Prostate gland (tissue), 2 donors: ENCODE measurements at regions not wholly inside any gene's neighbourhood (a gene's known extent, or its start where the extent isn't known, plus 50 kb on each side); places are given as distances from the start of the nearest gene placed in this dataset.

Experiments used
- DNase-seq: peaks from one replicate; pipeline ENCODE4 v3.0.0-alpha.2; 2019; ENCODE audit warnings: low spot score
- H3K27ac ChIP-seq, 2 donors: fragments of 200-600 bp; sonication (generic); 2 replicates each; pipeline ENCODE4 v1.5.1; 2017 to 2019
- H3K27me3 ChIP-seq: fragments of 200-600 bp; sonication (generic); replicated peaks from 2 replicates; pipeline ENCODE4 v1.5.1; 2019; ENCODE audit not compliant: insufficient read depth
- H3K36me3 ChIP-seq, 2 donors: fragments of 200-600 bp; sonication (generic); 1 replicate in 1 of 2; 2 replicates in 1 of 2; pipeline versions ENCODE4 v1.5.1 to v1.8.1; 2017 to 2019
- H3K4me1 ChIP-seq: fragments of 200-600 bp; sonication (generic); replicated peaks from 2 replicates; pipeline ENCODE4 v1.5.1; 2019
- H3K4me3 ChIP-seq, 2 donors: fragments of 200-600 bp; sonication (generic); 2 replicates each; pipeline ENCODE4 v1.5.1; 2017 to 2019
- H3K9me3 ChIP-seq: fragments of 200-600 bp; sonication (generic); 2 replicates; pipeline ENCODE4 v1.5.1; 2017
- POLR2A ChIP-seq: fragments of 450-650 bp; IDR thresholded peaks from one replicate; pipeline ENCODE4 v1.6.1; 2016; ENCODE audit warnings: antibody characterized with exemption, mild to moderate bottlenecking
- POLR2AphosphoS5 ChIP-seq: sonication (generic); formaldehyde crosslinking; IDR thresholded peaks from one replicate; pipeline ENCODE4 v1.6.1; 2017; ENCODE audit warnings: antibody characterized with exemption
- WGBS: methylation state at CpG from one replicate; pipeline ENCODE4 v1.1.5; 2018; 5-methylcytosine and 5-hydroxymethylcytosine counted together
- intact Hi-C: fragments of 100-400 bp; cut with DNase I; formaldehyde crosslinking; loops from one replicate; pipeline ENCODE4 v1.14.2; 2022
- TF ChIP-seq, protein P1 (sequence below), 4 experiments: fragments of 200-600 bp in 2 of 4; fragments of 450-650 bp in 2 of 4; sonication (generic) in 2 of 4; IDR thresholded peaks; 1 replicate in 3 of 4; 2 replicates in 1 of 4; pipeline ENCODE4 v1.5.1; 2016 to 2019; ENCODE audit warnings: antibody characterized with exemption in 4 of 4, mild to moderate bottlenecking in 2 of 4, moderate library complexity in 2 of 4

DNA sequence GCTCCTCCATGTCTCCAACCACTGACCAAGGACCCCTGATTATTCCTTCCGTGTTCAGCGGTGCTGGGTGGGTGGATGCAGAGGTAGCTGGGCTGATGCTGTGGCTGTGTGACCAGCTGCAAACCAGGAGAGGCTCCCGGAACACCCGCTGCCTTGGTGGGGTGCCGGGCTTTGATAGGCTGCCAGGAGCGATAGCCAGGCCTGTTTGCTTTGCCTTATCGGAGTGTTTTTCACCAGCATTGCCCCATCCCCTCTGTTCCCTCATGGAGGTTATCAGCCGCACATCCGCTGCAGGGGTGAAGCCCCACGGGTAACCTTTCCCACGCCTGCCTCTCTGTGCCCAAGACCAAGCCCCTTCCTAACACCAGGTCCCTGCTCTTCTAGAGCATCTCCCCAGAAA lies 354.3 kb downstream of the C16orf95 start:
- Histone ChIP-seq H3K36me3 (no peaks in the 10 kb centered on the region), H3K4me1 (no peaks in the 10 kb centered on the region), H3K4me3 (no peak overlapping the region), H3K27ac (no peak overlapping the region), H3K27me3 (peaks cover 9% of the 10 kb centered on the region), H3K9me3 (no peaks in the 10 kb centered on the region)
- WGBS = 88% methylated on average over 11 of the region's 11 CpGs
- TF ChIP-seq, protein P1, sequence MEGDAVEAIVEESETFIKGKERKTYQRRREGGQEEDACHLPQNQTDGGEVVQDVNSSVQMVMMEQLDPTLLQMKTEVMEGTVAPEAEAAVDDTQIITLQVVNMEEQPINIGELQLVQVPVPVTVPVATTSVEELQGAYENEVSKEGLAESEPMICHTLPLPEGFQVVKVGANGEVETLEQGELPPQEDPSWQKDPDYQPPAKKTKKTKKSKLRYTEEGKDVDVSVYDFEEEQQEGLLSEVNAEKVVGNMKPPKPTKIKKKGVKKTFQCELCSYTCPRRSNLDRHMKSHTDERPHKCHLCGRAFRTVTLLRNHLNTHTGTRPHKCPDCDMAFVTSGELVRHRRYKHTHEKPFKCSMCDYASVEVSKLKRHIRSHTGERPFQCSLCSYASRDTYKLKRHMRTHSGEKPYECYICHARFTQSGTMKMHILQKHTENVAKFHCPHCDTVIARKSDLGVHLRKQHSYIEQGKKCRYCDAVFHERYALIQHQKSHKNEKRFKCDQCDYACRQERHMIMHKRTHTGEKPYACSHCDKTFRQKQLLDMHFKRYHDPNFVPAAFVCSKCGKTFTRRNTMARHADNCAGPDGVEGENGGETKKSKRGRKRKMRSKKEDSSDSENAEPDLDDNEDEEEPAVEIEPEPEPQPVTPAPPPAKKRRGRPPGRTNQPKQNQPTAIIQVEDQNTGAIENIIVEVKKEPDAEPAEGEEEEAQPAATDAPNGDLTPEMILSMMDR (IDR thresholded peaks at IDR 0.05) = no peak
- no peak for TF ChIP-seq POLR2A
- TF ChIP-seq POLR2AphosphoS5 = no peak
- no peak for DNase-seq
- intact Hi-C loops = no loop called here

DNA sequence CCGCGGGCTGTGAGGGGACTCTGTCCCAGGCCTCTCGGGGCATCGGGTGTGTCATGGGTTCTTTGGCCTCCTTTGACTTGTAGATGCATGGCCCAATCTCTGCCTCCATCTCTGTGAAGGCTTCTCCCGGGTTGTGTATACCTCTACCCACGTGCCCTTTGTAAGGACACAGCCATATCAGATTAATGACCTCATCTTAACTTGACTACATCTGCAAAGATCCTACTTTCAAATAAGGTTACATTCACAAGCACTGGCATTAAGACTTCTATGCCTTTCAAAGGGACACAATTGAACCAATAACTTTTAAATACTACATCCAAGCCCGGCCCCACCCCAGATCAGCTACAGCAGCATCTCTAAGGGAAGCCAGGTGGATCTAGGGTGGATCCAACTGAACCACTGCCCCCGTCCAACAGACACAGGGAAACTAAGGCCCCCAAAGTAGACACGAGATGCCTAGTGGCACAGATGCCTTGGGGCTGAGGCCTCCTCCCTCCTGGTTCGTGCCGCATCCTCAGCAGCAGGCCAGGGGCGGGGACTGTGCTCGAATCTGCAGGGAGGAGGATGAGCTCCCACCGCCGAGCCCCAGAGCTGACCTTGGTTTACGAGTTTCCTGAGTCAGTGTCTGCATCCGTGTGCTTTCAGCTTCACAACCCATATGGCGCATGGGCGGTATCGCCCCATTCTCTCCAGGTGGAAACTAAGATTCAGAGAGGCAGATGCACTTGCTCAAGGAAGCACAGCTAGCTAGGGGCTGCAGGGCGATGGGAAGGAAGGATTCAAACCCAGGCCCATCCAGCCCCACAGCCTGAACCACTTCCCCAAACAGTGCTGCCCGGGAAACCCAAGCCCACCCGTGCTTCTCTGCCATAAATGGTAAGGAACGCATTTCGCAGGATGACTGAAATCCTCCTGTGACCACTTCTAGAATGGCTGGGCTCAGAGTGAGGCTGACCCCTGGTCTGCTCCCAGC lies 353.3 kb downstream of the C16orf95 start:
- H3K36me3 ChIP-seq = no peaks in the 10 kb centered on the region
- no peak for DNase-seq
- H3K9me3 ChIP-seq = no peaks in the 10 kb centered on the region
- H3K4me3 ChIP-seq = no peak overlapping the region
- no peak overlapping the region for H3K27ac ChIP-seq
- no peak for TF ChIP-seq POLR2A
- no peak for TF ChIP-seq POLR2AphosphoS5
- TF ChIP-seq, protein P1 (IDR thresholded peaks at IDR 0.05) = no peak
- intact Hi-C loops = no loop called here
- WGBS = 84% methylated on average over 25 of the region's 25 CpGs
- H3K4me1 ChIP-seq = no peaks in the 10 kb centered on the region
- H3K27me3 ChIP-seq = peaks cover 12% of the 10 kb centered on the region

DNA sequence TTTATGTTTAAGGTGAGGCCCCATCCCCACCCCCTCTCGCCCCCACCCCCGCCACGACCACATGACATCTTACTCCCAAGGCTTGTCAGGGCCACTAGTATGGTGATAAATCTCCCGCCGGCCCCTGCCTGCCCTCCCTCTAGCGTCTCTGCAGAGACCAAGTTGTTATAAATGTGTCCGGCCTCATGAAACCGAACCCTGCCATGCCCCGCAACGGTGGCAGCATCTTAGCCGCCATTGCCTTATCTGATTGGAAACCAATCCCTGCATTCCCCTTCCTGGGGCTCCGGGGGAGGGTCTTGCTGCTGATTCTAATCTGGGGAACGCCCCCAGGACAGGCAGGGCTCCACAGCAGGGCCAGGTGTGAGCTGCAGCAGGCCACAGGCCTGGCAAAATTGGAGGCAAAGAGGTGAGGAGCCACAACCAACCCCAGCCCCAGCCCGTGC lies 352.4 kb downstream of the C16orf95 start:
- Histone ChIP-seq H3K27me3 (peaks cover 8% of the 10 kb centered on the region), H3K4me1 (no peaks in the 10 kb centered on the region), H3K36me3 (no peaks in the 10 kb centered on the region), H3K9me3 (no peaks in the 10 kb centered on the region), H3K4me3 (no peak overlapping the region), H3K27ac (no peak overlapping the region)
- intact Hi-C loops = no loop called here
- TF ChIP-seq, protein P1 (IDR thresholded peaks at IDR 0.05) = no peak
- TF ChIP-seq POLR2A (no peak), POLR2AphosphoS5 (no peak)
- WGBS = 50% methylated on average over 13 of the region's 14 CpGs
- DNase-seq = no peak

DNA sequence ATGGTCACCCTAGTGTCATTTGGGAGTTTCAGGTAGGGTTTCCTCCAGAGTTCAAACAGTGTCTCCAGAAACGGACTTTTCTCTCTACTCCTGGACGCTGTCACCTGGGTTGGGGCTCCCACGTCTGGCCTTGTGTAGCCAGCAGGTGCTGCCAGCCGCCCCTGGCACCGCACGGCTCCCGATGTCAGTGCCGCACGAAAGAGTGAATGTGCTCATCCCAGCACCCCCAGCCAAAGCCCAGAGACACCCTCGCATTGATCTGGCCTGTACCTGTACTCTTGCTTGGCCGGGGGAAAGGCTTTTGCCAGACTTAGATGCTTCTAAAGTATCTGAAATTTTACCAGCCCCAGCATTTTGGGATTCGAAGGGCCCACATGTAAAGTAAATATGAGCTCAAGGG lies 351.9 kb downstream of the C16orf95 start:
- Histone ChIP-seq H3K4me1 (no peaks in the 10 kb centered on the region), H3K27ac (no peak overlapping the region), H3K36me3 (no peaks in the 10 kb centered on the region), H3K4me3 (no peak overlapping the region), H3K9me3 (no peaks in the 10 kb centered on the region), H3K27me3 (peaks cover 8% of the 10 kb centered on the region)
- TF ChIP-seq, protein P1 (IDR thresholded peaks at IDR 0.05) = no peak
- TF ChIP-seq POLR2A (no peak), POLR2AphosphoS5 (no peak)
- 93% methylated on average over 12 of the region's 12 CpGs for WGBS
- intact Hi-C loops = no loop called here
- no peak for DNase-seq
